IMR-90 (cell line): ENCODE measurements at regions not wholly inside any gene's neighbourhood (a gene's known extent, or its start where the extent isn't known, plus 50 kb on each side); places are given as distances from the start of the nearest gene placed in this dataset.

Source experiments
- ATAC-seq: fragments of 200-7000 bp; cut with Tn5 transposase; 2 replicates; pipeline ENCODE4 v1.9.1; 2020; ENCODE audit warnings: low read depth, mild to moderate bottlenecking, moderate library complexity
- BruUV-seq: library from RNA; stranded (reverse); fragments of 400-500 nt; replicated peaks from 2 replicates; lab custom pipeline; 2021; lab: Mats Ljungman, UMichigan
- CTCF ChIA-PET: fragments of 300-600 bp; formaldehyde crosslinking; extraction: SDS; loops from one replicate; lab custom pipeline; 2021; ENCODE audit warnings: antibody characterized with exemption; lab: Yijun Ruan, JAX
- POLR2A ChIA-PET: fragments of 300-600 bp; sonication (Branson Sonifier 250); formaldehyde crosslinking; loops from one replicate; lab custom pipeline; 2022; ENCODE audit warnings: antibody characterized with exemption; ENCODE audit not compliant: unreplicated experiment; lab: Charles Lee
- DNase-seq: peaks from one replicate; pipeline ENCODE4 v3.0.0; 2013
- H2AFZ ChIP-seq: replicated peaks from 2 replicates; pipeline ENCODE3; 2013; ENCODE audit warnings: low read length, mild to moderate bottlenecking; ENCODE audit not compliant: poor library complexity
- H2AK5ac ChIP-seq: 2 replicates; pipeline ENCODE4 v1.6.1; 2013; ENCODE audit warnings: low read depth, low read length, inconsistent platforms
- H2AK9ac ChIP-seq: replicated peaks from 2 replicates; pipeline ENCODE3; 2013; ENCODE audit warnings: mild to moderate bottlenecking, low read depth, low read length, moderate library complexity; ENCODE audit not compliant: poor library complexity
- H2BK120ac ChIP-seq: 2 replicates; pipeline ENCODE4 v1.6.1; 2013; ENCODE audit warnings: low read depth, low read length, inconsistent platforms
- H2BK15ac ChIP-seq: 3 replicates; pipeline ENCODE4 v1.6.1; 2013; ENCODE audit warnings: low read depth, low read length, inconsistent platforms
- H2BK20ac ChIP-seq: 2 replicates; pipeline ENCODE4 v1.6.1; 2013; ENCODE audit warnings: low read depth, mild to moderate bottlenecking, inconsistent platforms, low read length, moderate library complexity
- H2BK5ac ChIP-seq: 2 replicates; pipeline ENCODE4 v1.6.1; 2013; ENCODE audit warnings: mild to moderate bottlenecking, low read depth, low read length, inconsistent platforms; ENCODE audit not compliant: poor library complexity, severe bottlenecking
- H3K14ac ChIP-seq: replicated peaks from 2 replicates; pipeline ENCODE4 v1.6.1; 2013; ENCODE audit warnings: low read depth, low read length, inconsistent platforms
- H3K18ac ChIP-seq: 2 replicates; pipeline ENCODE4 v1.6.1; 2013; ENCODE audit warnings: low read depth, low read length, control low read depth
- H3K23ac ChIP-seq: 2 replicates; pipeline ENCODE4 v1.6.1; 2013; ENCODE audit warnings: low read depth, low read length, inconsistent platforms
- H3K27ac ChIP-seq: 2 replicates; pipeline ENCODE4 v1.5.1; 2013; ENCODE audit warnings: mild to moderate bottlenecking, control low read depth, low read length; ENCODE audit not compliant: insufficient read depth
- H3K27me3 ChIP-seq: 2 replicates; pipeline ENCODE4 v1.6.1; 2013; ENCODE audit warnings: low read length; ENCODE audit not compliant: control insufficient read depth, insufficient read depth
- H3K36me3 ChIP-seq: 2 replicates; pipeline ENCODE4 v1.6.1; 2013; ENCODE audit warnings: low read length, mixed read lengths; ENCODE audit not compliant: control insufficient read depth, insufficient read depth
- H3K4ac ChIP-seq: 2 replicates; pipeline ENCODE4 v1.6.1; 2013; ENCODE audit warnings: low read depth, low read length, inconsistent platforms
- H3K4me1 ChIP-seq: 2 replicates; pipeline ENCODE4 v1.6.1; 2013; ENCODE audit warnings: low read length, mixed read lengths; ENCODE audit not compliant: control insufficient read depth, insufficient read depth
- H3K4me2 ChIP-seq: 2 replicates; pipeline ENCODE4 v1.6.1; 2013; ENCODE audit warnings: low read depth, mild to moderate bottlenecking, control low read depth, low read length, moderate library complexity
- H3K4me3 ChIP-seq: 2 replicates; pipeline ENCODE4 v1.5.1; 2013; ENCODE audit warnings: low read depth, mild to moderate bottlenecking, control low read depth, low read length, moderate library complexity; ENCODE audit not compliant: insufficient read depth
- H3K56ac ChIP-seq: 2 replicates; pipeline ENCODE4 v1.6.1; 2013; ENCODE audit warnings: low read length, inconsistent platforms; ENCODE audit not compliant: insufficient read depth; ENCODE audit errors: extremely low read depth
- H3K79me1 ChIP-seq, 2 experiments: 2 replicates each; pipeline ENCODE4 v1.6.1; 2013; ENCODE audit warnings: low read length in 2 of 2, inconsistent platforms in 1 of 2, low read depth in 1 of 2
- H3K9ac ChIP-seq: 2 replicates; pipeline ENCODE4 v1.6.1; 2013; ENCODE audit warnings: low read depth, low read length, control low read depth
- H3K9me1 ChIP-seq: 2 replicates; pipeline ENCODE4 v1.6.1; 2013; ENCODE audit warnings: low read length, inconsistent platforms; ENCODE audit not compliant: insufficient read depth
- H3K9me3 ChIP-seq: 2 replicates; pipeline ENCODE4 v1.6.1; 2013; ENCODE audit warnings: low read length; ENCODE audit not compliant: control insufficient read depth, insufficient read depth
- H4K20me1 ChIP-seq: 2 replicates; pipeline ENCODE4 v1.6.1; 2013; ENCODE audit warnings: low read length, inconsistent platforms; ENCODE audit not compliant: insufficient read depth
- H4K5ac ChIP-seq: 2 replicates; pipeline ENCODE4 v1.6.1; 2013; ENCODE audit warnings: mild to moderate bottlenecking, low read depth, low read length, control low read depth
- H4K8ac ChIP-seq, 2 experiments: 2 replicates each; pipeline ENCODE4 v1.6.1; 2013; ENCODE audit warnings: low read depth in 2 of 2, low read length in 2 of 2, control low read depth in 1 of 2, inconsistent platforms in 1 of 2
- H4K91ac ChIP-seq: 2 replicates; pipeline ENCODE4 v1.6.1; 2013; ENCODE audit warnings: low read depth, low read length, inconsistent platforms; ENCODE audit not compliant: insufficient read depth
- BHLHE40 ChIP-seq: fragments of 150-350 bp; IDR thresholded peaks from 2 replicates; pipeline ENCODE4 v1.6.1; 2016; ENCODE audit warnings: mild to moderate bottlenecking, low read depth, low read length
- CEBPB ChIP-seq: IDR thresholded peaks from 2 replicates; pipeline ENCODE4 v1.6.1; 2012; ENCODE audit warnings: low read depth, low read length, improper control_type of control experiment
- CHD1 ChIP-seq: IDR thresholded peaks from 2 replicates; pipeline ENCODE4 v1.6.1; 2012; ENCODE audit warnings: low read depth, low read length, improper control_type of control experiment
- ELK1 ChIP-seq: fragments of 150-350 bp; IDR thresholded peaks from 2 replicates; pipeline ENCODE4 v1.6.1; 2016; ENCODE audit warnings: low read depth, mild to moderate bottlenecking, low read length, moderate library complexity, borderline replicate concordance
- FOS ChIP-seq: fragments of 150-350 bp; IDR thresholded peaks from 2 replicates; pipeline ENCODE4 v1.6.1; 2016; ENCODE audit warnings: low read depth, low read length
- MXI1 ChIP-seq: IDR thresholded peaks from 2 replicates; pipeline ENCODE4 v1.6.1; 2012; ENCODE audit warnings: low read depth, mild to moderate bottlenecking, low read length, moderate library complexity, borderline replicate concordance
- NFE2L2 ChIP-seq: fragments of 150-350 bp; IDR thresholded peaks from 2 replicates; pipeline ENCODE4 v1.6.1; 2016; ENCODE audit warnings: low read depth, mild to moderate bottlenecking, low read length
- POLR2A ChIP-seq: IDR thresholded peaks from 2 replicates; pipeline ENCODE4 v1.6.1; 2012; ENCODE audit warnings: mild to moderate bottlenecking, low read depth, low read length
- RAD21 ChIP-seq: IDR thresholded peaks from 2 replicates; pipeline ENCODE4 v1.6.1; 2012; ENCODE audit warnings: low read length, improper control_type of control experiment
- RFX5 ChIP-seq: IDR thresholded peaks from 2 replicates; pipeline ENCODE4 v1.8.0; 2012; ENCODE audit warnings: low read depth, mild to moderate bottlenecking, low read length, moderate library complexity
- SMC3 ChIP-seq: fragments of 150-350 bp; IDR thresholded peaks from 2 replicates; pipeline ENCODE4 v1.6.1; 2016; ENCODE audit warnings: low read depth, mild to moderate bottlenecking, antibody characterized with exemption, low read length, moderate library complexity
- WGBS, 2 experiments: methylation state at CpG; one replicate each; pipeline versions ENCODE4 v1.1.5 to v1.1.7; 2013; ENCODE audit warnings: missing lambda C conversion rate in 2 of 2; ENCODE audit not compliant: insufficient read length in 1 of 2; ENCODE audit errors: extremely low coverage in 2 of 2; 5-methylcytosine and 5-hydroxymethylcytosine counted together
- dilution Hi-C: fragments of 300-500 bp; cut with HindIII; formaldehyde crosslinking; loops from one replicate; pipeline ENCODE4 v1.14.3; 2018; ENCODE audit warnings: low sequenced_read_pairs; ENCODE audit not compliant: unreplicated experiment
- in situ Hi-C: fragments of 300-500 bp; cut with MboI; formaldehyde crosslinking; loops from 3 replicates; pipeline ENCODE4 v1.14.3; 2019; ENCODE audit warnings: low sequenced_read_pairs, inconsistent platforms, mixed read lengths
- intact Hi-C: fragments of 100-400 bp; cut with micrococcal nuclease; formaldehyde crosslinking; loops from 2 replicates; pipeline ENCODE4 v1.10.0; 2022
- TF ChIP-seq, protein P1 (sequence below): fragments of 150-350 bp; IDR thresholded peaks from 2 replicates; pipeline ENCODE4 v1.6.1; 2017; ENCODE audit warnings: mild to moderate bottlenecking, antibody characterized with exemption, low read length, low read depth
- TF ChIP-seq, protein P2 (sequence below): conservative IDR thresholded peaks from 2 replicates; pipeline ENCODE4 v1.5.1; 2012; ENCODE audit warnings: mild to moderate bottlenecking, low read depth, low read length, improper control_type of control experiment

- peak overlapping the region; percentile 74 for H3K56ac ChIP-seq
- ChIA-PET POLR2A (interaction anchor here (0.6 kb wide), 1 partner anchor 169 kb away, joined by 4 read pairs; no protein-coding TSS in a partner anchor), CTCF (interaction anchor here (0.6 to 1.6 kb wide), 4 partner anchors 41 to 83 kb away, joined by 3 to 5 read pairs (median 4); no protein-coding TSS in a partner anchor)
- H4K20me1 ChIP-seq, result no peaks in the 10 kb centered on the region
- intact Hi-C loops, result no loop called here
- peak overlapping the region; percentile 64 for H2AFZ ChIP-seq
- peak overlapping the region; percentile 95 to 98 for H4K8ac ChIP-seq
- peak overlapping the region; percentile 98 for H4K91ac ChIP-seq
- peak overlapping the region; percentile 98 for H3K14ac ChIP-seq
- peak overlapping the region; percentile 98 for H2BK5ac ChIP-seq
- no peaks in the 10 kb centered on the region for H3K9me3 ChIP-seq
- H3K4ac ChIP-seq, result peak overlapping the region; percentile 100
- H3K27ac ChIP-seq, result peak overlapping the region; percentile 66
- 95% methylated on average over 6 of the region's 11 CpGs; no CpG with 5 or more reads in 1 of the 2 experiments for WGBS, 2 experiments
- peak overlapping the region; percentile 99 for H3K23ac ChIP-seq
- peak overlapping the region; percentile 97 for H2AK9ac ChIP-seq
- peak overlapping the region; percentile 99 for H2BK120ac ChIP-seq
- ATAC-seq (no peak), DNase-seq (no peak)
- no peak overlapping the region for H3K4me3 ChIP-seq
- H3K4me1 ChIP-seq, result peaks cover 43% of the 10 kb centered on the region
- no peaks in the 10 kb centered on the region for H3K27me3 ChIP-seq
- H3K18ac ChIP-seq, result peak overlapping the region; percentile 62
- peak overlapping the region; percentile 16; the same call in 1 of the 2 replicates for H3K9ac ChIP-seq
- H3K9me1 ChIP-seq, result peaks cover 17% of the 10 kb centered on the region; the same call in 1 of the 2 replicates
- no TSS peak for BruUV-seq
- no peaks in the 10 kb centered on the region for H3K36me3 ChIP-seq
- in situ Hi-C loops, result no loop called here
- H2AK5ac ChIP-seq, result peak overlapping the region; percentile 99
- H3K79me1 ChIP-seq, result peaks cover 7 to 47% of the 10 kb centered on the region in 2 experiments; a peak in 3 of 4 replicates
- H4K5ac ChIP-seq, result peak overlapping the region; percentile 85
- H2BK15ac ChIP-seq, result peak overlapping the region; percentile 100
- H2BK20ac ChIP-seq, result peak overlapping the region; percentile 99
- dilution Hi-C loops, result no loop called here
- no peak overlapping the region for H3K4me2 ChIP-seq
- no peak for TF ChIP-seq RFX5
- TF ChIP-seq, protein P1, sequence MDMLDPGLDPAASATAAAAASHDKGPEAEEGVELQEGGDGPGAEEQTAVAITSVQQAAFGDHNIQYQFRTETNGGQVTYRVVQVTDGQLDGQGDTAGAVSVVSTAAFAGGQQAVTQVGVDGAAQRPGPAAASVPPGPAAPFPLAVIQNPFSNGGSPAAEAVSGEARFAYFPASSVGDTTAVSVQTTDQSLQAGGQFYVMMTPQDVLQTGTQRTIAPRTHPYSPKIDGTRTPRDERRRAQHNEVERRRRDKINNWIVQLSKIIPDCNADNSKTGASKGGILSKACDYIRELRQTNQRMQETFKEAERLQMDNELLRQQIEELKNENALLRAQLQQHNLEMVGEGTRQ, result no peak
- TF ChIP-seq FOS, result no peak
- TF ChIP-seq ELK1, result no peak
- TF ChIP-seq POLR2A, result no peak; the same call in 1 of the 2 replicates
- no peak for TF ChIP-seq MXI1
- no peak for TF ChIP-seq NFE2L2
- TF ChIP-seq CHD1, result no peak
- TF ChIP-seq BHLHE40, result no peak
- TF ChIP-seq SMC3, result no peak
- TF ChIP-seq RAD21, result no peak
- TF ChIP-seq, protein P2, sequence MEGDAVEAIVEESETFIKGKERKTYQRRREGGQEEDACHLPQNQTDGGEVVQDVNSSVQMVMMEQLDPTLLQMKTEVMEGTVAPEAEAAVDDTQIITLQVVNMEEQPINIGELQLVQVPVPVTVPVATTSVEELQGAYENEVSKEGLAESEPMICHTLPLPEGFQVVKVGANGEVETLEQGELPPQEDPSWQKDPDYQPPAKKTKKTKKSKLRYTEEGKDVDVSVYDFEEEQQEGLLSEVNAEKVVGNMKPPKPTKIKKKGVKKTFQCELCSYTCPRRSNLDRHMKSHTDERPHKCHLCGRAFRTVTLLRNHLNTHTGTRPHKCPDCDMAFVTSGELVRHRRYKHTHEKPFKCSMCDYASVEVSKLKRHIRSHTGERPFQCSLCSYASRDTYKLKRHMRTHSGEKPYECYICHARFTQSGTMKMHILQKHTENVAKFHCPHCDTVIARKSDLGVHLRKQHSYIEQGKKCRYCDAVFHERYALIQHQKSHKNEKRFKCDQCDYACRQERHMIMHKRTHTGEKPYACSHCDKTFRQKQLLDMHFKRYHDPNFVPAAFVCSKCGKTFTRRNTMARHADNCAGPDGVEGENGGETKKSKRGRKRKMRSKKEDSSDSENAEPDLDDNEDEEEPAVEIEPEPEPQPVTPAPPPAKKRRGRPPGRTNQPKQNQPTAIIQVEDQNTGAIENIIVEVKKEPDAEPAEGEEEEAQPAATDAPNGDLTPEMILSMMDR, result no peak
- TF ChIP-seq CEBPB, result no peak
Measured at GRCh38 chr14:76958020-76958979, 70.2 kb downstream of the IRF2BPL start.
